ENCODE measurements at regions not wholly inside any gene's neighbourhood (a gene's known extent, or its start where the extent isn't known, plus 50 kb on each side); places are given as distances from the start of the nearest gene placed in this dataset.

DNA sequence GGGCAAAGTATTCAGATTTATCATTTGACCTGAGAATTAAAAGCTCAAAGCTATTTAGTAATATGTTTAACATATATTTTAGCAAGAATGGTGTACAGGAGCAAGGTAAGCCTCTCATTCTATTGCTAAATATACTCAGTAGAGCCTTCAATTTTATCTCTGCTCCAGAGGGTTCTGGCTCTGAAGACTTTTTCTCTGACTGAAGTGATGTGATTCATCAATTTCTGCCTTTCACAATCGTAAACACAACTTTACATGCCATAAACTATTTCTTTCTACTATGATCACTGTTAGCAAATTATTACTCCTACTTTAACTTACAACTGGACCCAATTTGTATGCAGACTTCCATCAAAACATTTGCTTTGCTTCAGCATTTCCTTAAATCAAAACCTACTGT lies 315.0 kb upstream of the NDST4 start:
- Histone ChIP-seq H3K36me3 (replicated peaks in 1 of 2; ENCODE audit: control insufficient read depth in 2 of 2, insufficient read depth in 2 of 2, low read length in 2 of 2) (no peaks in the 10 kb centered on the region), H3K27me3 (ENCODE audit: control insufficient read depth in 3 of 3, insufficient read depth in 3 of 3, low read depth in 1 of 3, low read length in 3 of 3) (no peaks in the 10 kb centered on the region), H3K9me3 (replicated peaks in 1 of 2; ENCODE audit: control insufficient read depth in 2 of 2, insufficient read depth in 1 of 2, low read depth in 1 of 2, low read length in 2 of 2) (peaks cover 2 to 5% of the 10 kb centered on the region in 2 donors), H3K4me3 (ENCODE audit: low read length in 2 of 2) (no peak overlapping the region), H3K9ac (ENCODE audit: low read depth, low read length, poor library complexity) (no peak overlapping the region), H3K4me2 (ENCODE audit: insufficient read depth, low read length, poor library complexity, severe bottlenecking) (no peak overlapping the region), H2AFZ (ENCODE audit: low read length) (no peak overlapping the region), H2BK120ac (ENCODE audit: low read depth, low read length) (no peak overlapping the region), H2BK15ac (ENCODE audit: low read length) (no peak overlapping the region), H2AK5ac (ENCODE audit: low read depth, low read length) (no peak overlapping the region), H3K4ac (ENCODE audit: low read length) (no peak overlapping the region), H2BK5ac (ENCODE audit: low read length) (no peak overlapping the region), H3K27ac (replicated peaks; ENCODE audit: low read length) (no peak overlapping the region), H3K14ac (ENCODE audit: low read length) (no peak overlapping the region), H3K18ac (ENCODE audit: low read length) (no peak overlapping the region), H2BK12ac (ENCODE audit: low read length) (no peak overlapping the region), H3K23ac (ENCODE audit: low read depth, low read length, poor library complexity) (no peak overlapping the region), H3K79me1 (ENCODE audit: low read depth, low read length) (no peaks in the 10 kb centered on the region), H3K4me1 (ENCODE audit: control insufficient read depth in 2 of 2, insufficient read depth in 1 of 2, low read depth in 1 of 2, low read length in 2 of 2) (no peaks in the 10 kb centered on the region), H4K8ac (ENCODE audit: low read depth, low read length) (no peak overlapping the region), H4K91ac (ENCODE audit: low read depth, low read length, poor library complexity) (no peak overlapping the region)
- no CpG with 5 or more reads among the region's 1 CpG for WGBS, 2 donors (ENCODE audit: extremely low coverage in 2 of 2, insufficient read length in 2 of 2, insufficient replicate concordance in 1 of 2)
- no peak for DNase-seq (ENCODE audit: low spot score)

DNA sequence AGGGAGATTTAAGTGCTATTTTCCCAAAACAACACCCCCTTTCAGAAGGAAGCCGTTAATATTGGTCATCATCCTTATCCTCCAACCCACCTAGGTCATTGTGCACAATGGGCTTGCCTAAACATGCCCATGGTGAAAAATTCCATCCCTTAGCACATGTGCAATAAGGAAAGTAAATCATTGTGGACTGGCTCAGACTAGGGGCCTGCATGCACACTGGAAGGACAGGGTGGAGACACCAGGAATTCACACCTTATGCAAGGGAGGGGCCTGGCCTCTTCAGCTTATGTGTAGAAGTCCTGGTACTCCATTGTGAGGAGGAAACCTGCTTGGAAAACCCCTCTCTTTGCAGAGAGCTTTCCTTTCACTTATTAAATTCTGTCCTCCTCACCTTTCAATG lies 311.4 kb upstream of the NDST4 start:
- Histone ChIP-seq H2BK5ac (ENCODE audit: low read length) (no peak overlapping the region), H3K4me1 (ENCODE audit: control insufficient read depth in 2 of 2, insufficient read depth in 1 of 2, low read depth in 1 of 2, low read length in 2 of 2) (no peaks in the 10 kb centered on the region), H3K14ac (ENCODE audit: low read length) (no peak overlapping the region), H3K4me3 (ENCODE audit: low read length in 2 of 2) (no peak overlapping the region), H2BK12ac (ENCODE audit: low read length) (no peak overlapping the region), H3K36me3 (replicated peaks in 1 of 2; ENCODE audit: control insufficient read depth in 2 of 2, insufficient read depth in 2 of 2, low read length in 2 of 2) (no peaks in the 10 kb centered on the region), H3K27ac (replicated peaks; ENCODE audit: low read length) (no peak overlapping the region), H3K79me1 (ENCODE audit: low read depth, low read length) (no peaks in the 10 kb centered on the region), H2AFZ (ENCODE audit: low read length) (no peak overlapping the region), H3K4me2 (ENCODE audit: insufficient read depth, low read length, poor library complexity, severe bottlenecking) (no peak overlapping the region), H3K9me3 (replicated peaks in 1 of 2; ENCODE audit: control insufficient read depth in 2 of 2, insufficient read depth in 1 of 2, low read depth in 1 of 2, low read length in 2 of 2) (peaks cover 3 to 18% of the 10 kb centered on the region in 2 donors), H3K9ac (ENCODE audit: low read depth, low read length, poor library complexity) (no peak overlapping the region), H3K23ac (ENCODE audit: low read depth, low read length, poor library complexity) (no peak overlapping the region), H2BK15ac (ENCODE audit: low read length) (no peak overlapping the region), H4K8ac (ENCODE audit: low read depth, low read length) (no peak overlapping the region), H3K4ac (ENCODE audit: low read length) (no peak overlapping the region), H3K18ac (ENCODE audit: low read length) (no peak overlapping the region), H4K91ac (ENCODE audit: low read depth, low read length, poor library complexity) (no peak overlapping the region), H2BK120ac (ENCODE audit: low read depth, low read length) (no peak overlapping the region), H2AK5ac (ENCODE audit: low read depth, low read length) (no peak overlapping the region), H3K27me3 (ENCODE audit: control insufficient read depth in 3 of 3, insufficient read depth in 3 of 3, low read depth in 1 of 3, low read length in 3 of 3) (no peaks in the 10 kb centered on the region)
- DNase-seq (ENCODE audit: low spot score) = no peak
- no CpG with 5 or more reads among the region's 1 CpG for WGBS, 2 donors (ENCODE audit: extremely low coverage in 2 of 2, insufficient read length in 2 of 2, insufficient replicate concordance in 1 of 2)

DNA sequence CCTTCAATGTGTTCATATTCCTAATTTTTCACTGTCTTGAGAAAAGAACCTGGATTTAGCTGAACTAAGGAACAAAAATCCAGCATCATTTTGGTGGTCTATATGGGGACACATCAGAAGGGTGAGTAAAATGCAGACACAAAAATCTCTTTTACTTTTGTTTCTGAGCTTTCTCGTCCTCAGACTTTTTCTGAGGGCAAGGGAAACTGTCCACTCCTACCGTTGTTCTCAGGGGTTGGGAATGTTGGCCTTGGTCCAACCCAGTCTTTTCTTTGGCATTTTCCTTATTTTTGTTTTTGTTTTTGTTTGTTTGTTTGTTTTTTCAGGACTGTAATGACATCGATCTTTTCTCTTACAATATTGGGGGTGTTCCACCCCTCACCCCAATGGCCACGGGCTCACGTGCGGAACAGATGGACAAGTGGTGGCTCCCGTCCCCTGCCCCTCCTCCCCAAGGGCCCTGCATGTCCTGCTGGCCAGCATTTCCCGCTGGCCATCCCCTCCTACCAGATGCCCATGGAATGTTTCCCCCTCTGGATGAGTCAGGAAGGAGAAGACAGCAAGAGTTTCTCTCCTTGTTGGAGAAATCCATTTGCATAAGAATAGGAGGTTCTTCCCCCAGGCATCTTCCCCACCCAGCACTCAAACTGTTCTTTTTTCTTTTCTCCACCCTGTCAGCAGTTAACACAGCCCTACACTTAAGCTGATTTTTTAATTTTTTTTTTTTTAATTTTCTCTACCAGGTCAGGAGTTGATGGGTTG lies 305.4 kb upstream of the NDST4 start:
- H3K18ac ChIP-seq (ENCODE audit: low read length) = no peak overlapping the region
- peak overlapping the region; percentile 49 for H2AFZ ChIP-seq (ENCODE audit: low read length)
- no peak overlapping the region for H3K4me2 ChIP-seq (ENCODE audit: insufficient read depth, low read length, poor library complexity, severe bottlenecking)
- H3K79me1 ChIP-seq (ENCODE audit: low read depth, low read length) = no peaks in the 10 kb centered on the region
- no peak overlapping the region for H3K14ac ChIP-seq (ENCODE audit: low read length)
- no peak overlapping the region for H4K91ac ChIP-seq (ENCODE audit: low read depth, low read length, poor library complexity)
- no peak overlapping the region for H2BK5ac ChIP-seq (ENCODE audit: low read length)
- H3K27ac ChIP-seq (replicated peaks; ENCODE audit: low read length) = no peak overlapping the region
- no peak overlapping the region for H3K23ac ChIP-seq (ENCODE audit: low read depth, low read length, poor library complexity)
- H4K8ac ChIP-seq (ENCODE audit: low read depth, low read length) = no peak overlapping the region
- H3K4me3 ChIP-seq (ENCODE audit: low read length in 2 of 2) = no peak overlapping the region
- no peak overlapping the region for H3K4ac ChIP-seq (ENCODE audit: low read length)
- H3K9me3 ChIP-seq (replicated peaks in 1 of 2; ENCODE audit: control insufficient read depth in 2 of 2, insufficient read depth in 1 of 2, low read depth in 1 of 2, low read length in 2 of 2) = peaks cover 4 to 22% of the 10 kb centered on the region in 2 donors
- peaks cover 0 to 1% of the 10 kb centered on the region in 2 donors for H3K4me1 ChIP-seq (ENCODE audit: control insufficient read depth in 2 of 2, insufficient read depth in 1 of 2, low read depth in 1 of 2, low read length in 2 of 2)
- H2AK5ac ChIP-seq (ENCODE audit: low read depth, low read length) = no peak overlapping the region
- H2BK15ac ChIP-seq (ENCODE audit: low read length) = no peak overlapping the region
- no peaks in the 10 kb centered on the region for H3K27me3 ChIP-seq (ENCODE audit: control insufficient read depth in 3 of 3, insufficient read depth in 3 of 3, low read depth in 1 of 3, low read length in 3 of 3)
- H3K9ac ChIP-seq (ENCODE audit: low read depth, low read length, poor library complexity) = no peak overlapping the region
- no CpG with 5 or more reads among the region's 8 CpGs for WGBS, 2 donors (ENCODE audit: extremely low coverage in 2 of 2, insufficient read length in 2 of 2, insufficient replicate concordance in 1 of 2)
- no peak overlapping the region for H2BK12ac ChIP-seq (ENCODE audit: low read length)
- H2BK120ac ChIP-seq (ENCODE audit: low read depth, low read length) = no peak overlapping the region
- no peaks in the 10 kb centered on the region for H3K36me3 ChIP-seq (replicated peaks in 1 of 2; ENCODE audit: control insufficient read depth in 2 of 2, insufficient read depth in 2 of 2, low read length in 2 of 2)
- no peak for DNase-seq (ENCODE audit: low spot score)

- Histone ChIP-seq H3K23ac (ENCODE audit: low read depth, low read length, poor library complexity) (no peak overlapping the region), H2BK120ac (ENCODE audit: low read depth, low read length) (no peak overlapping the region), H4K91ac (ENCODE audit: low read depth, low read length, poor library complexity) (no peak overlapping the region), H2BK5ac (ENCODE audit: low read length) (no peak overlapping the region), H3K27me3 (ENCODE audit: control insufficient read depth in 3 of 3, insufficient read depth in 3 of 3, low read depth in 1 of 3, low read length in 3 of 3) (no peaks in the 10 kb centered on the region), H4K8ac (ENCODE audit: low read depth, low read length) (no peak overlapping the region), H2BK12ac (ENCODE audit: low read length) (no peak overlapping the region), H3K36me3 (replicated peaks in 1 of 2; ENCODE audit: control insufficient read depth in 2 of 2, insufficient read depth in 2 of 2, low read length in 2 of 2) (no peaks in the 10 kb centered on the region), H3K27ac (replicated peaks; ENCODE audit: low read length) (no peak overlapping the region), H3K9me3 (replicated peaks in 1 of 2; ENCODE audit: control insufficient read depth in 2 of 2, insufficient read depth in 1 of 2, low read depth in 1 of 2, low read length in 2 of 2) (no peaks in the 10 kb centered on the region), H3K79me1 (ENCODE audit: low read depth, low read length) (no peaks in the 10 kb centered on the region), H3K4ac (ENCODE audit: low read length) (no peak overlapping the region), H3K4me2 (ENCODE audit: insufficient read depth, low read length, poor library complexity, severe bottlenecking) (no peak overlapping the region), H2AK5ac (ENCODE audit: low read depth, low read length) (no peak overlapping the region), H3K18ac (ENCODE audit: low read length) (no peak overlapping the region), H2BK15ac (ENCODE audit: low read length) (no peak overlapping the region), H3K4me3 (ENCODE audit: low read length in 2 of 2) (no peak overlapping the region), H3K14ac (ENCODE audit: low read length) (no peak overlapping the region), H3K9ac (ENCODE audit: low read depth, low read length, poor library complexity) (no peak overlapping the region), H3K4me1 (ENCODE audit: control insufficient read depth in 2 of 2, insufficient read depth in 1 of 2, low read depth in 1 of 2, low read length in 2 of 2) (no peaks in the 10 kb centered on the region), H2AFZ (ENCODE audit: low read length) (no peak overlapping the region)
- DNase-seq (ENCODE audit: low spot score) = no peak
Measured at GRCh38 chr4:115396034-115396433, 282.6 kb upstream of the NDST4 start.

Measured in neuronal stem cell (in vitro differentiated cells).